Transverse colon (tissue), 4 donors: ENCODE measurements at regions not wholly inside any gene's neighbourhood (a gene's known extent, or its start where the extent isn't known, plus 50 kb on each side); places are given as distances from the start of the nearest gene placed in this dataset.

Experiments used
- DNase-seq: peaks from one replicate; pipeline ENCODE4 v3.0.0-alpha.2; 2019
- H3K27ac ChIP-seq, 4 donors: fragments of 200-600 bp; sonication (generic); 2 replicates each; pipeline ENCODE4 v1.5.1; 2016 to 2018; ENCODE audit warnings: inconsistent platforms in 4 of 4
- H3K27me3 ChIP-seq: fragments of 200-600 bp; sonication (generic); 2 replicates; pipeline ENCODE4 v1.5.1; 2017; ENCODE audit warnings: inconsistent platforms
- H3K36me3 ChIP-seq, 4 donors: fragments of 200-600 bp; sonication (generic); 2 replicates each; pipeline ENCODE4 v1.5.1; 2017 to 2019; ENCODE audit warnings: inconsistent platforms in 4 of 4
- H3K4me1 ChIP-seq, 4 donors: fragments of 200-600 bp; sonication (generic); 2 replicates each; pipeline ENCODE4 v1.5.1; 2017 to 2020; ENCODE audit warnings: inconsistent platforms in 4 of 4
- H3K4me3 ChIP-seq, 4 donors: fragments of 200-600 bp; sonication (generic); 1 replicate in 1 of 4; 2 replicates in 3 of 4; pipeline versions ENCODE4 v1.5.1 to v1.6.1; 2017 to 2019; ENCODE audit warnings: inconsistent platforms in 4 of 4
- H3K9me3 ChIP-seq, 2 donors: fragments of 200-600 bp; sonication (generic); 2 replicates each; pipeline ENCODE4 v1.5.1; 2017 to 2019; ENCODE audit warnings: inconsistent platforms in 2 of 2
- EP300 ChIP-seq: sonication (generic); formaldehyde crosslinking; IDR thresholded peaks from one replicate; pipeline ENCODE4 v1.6.1; 2017; ENCODE audit warnings: antibody characterized with exemption, low read depth
- POLR2A ChIP-seq: fragments of 450-650 bp; IDR thresholded peaks from one replicate; pipeline ENCODE4 v1.6.1; 2016; ENCODE audit warnings: antibody characterized with exemption, mild to moderate bottlenecking, moderate library complexity
- POLR2AphosphoS5 ChIP-seq, 3 donors: sonication (generic); formaldehyde crosslinking; IDR thresholded peaks; one replicate each; pipeline ENCODE4 v1.6.1; 2016; ENCODE audit warnings: antibody characterized with exemption in 3 of 3
- WGBS, 2 donors: methylation state at CpG; one replicate each; pipeline ENCODE4 v1.1.5; 2018; ENCODE audit warnings: low coverage in 1 of 2; 5-methylcytosine and 5-hydroxymethylcytosine counted together
- in situ Hi-C, 4 donors: fragments of 200-750 bp; cut with MboI; loops; one replicate each; pipeline versions ENCODE4 v1.15.0 to v1.15.1; 2017; ENCODE audit warnings: low sequenced_read_pairs in 3 of 4, low pct_ligation_motif_present in 1 of 4, low pct_unique_long_range_greater_than_20kb in 1 of 4
- intact Hi-C: fragments of 100-400 bp; cut with DNase I; formaldehyde crosslinking; loops from one replicate; pipeline ENCODE4 v1.15.1; 2023; ENCODE audit warnings: low total_unique reads
- TF ChIP-seq, protein P1 (sequence below), 5 experiments: fragments of 200-600 bp in 3 of 5; fragments of 450-650 bp in 2 of 5; sonication (generic) in 3 of 5; IDR thresholded peaks; 1 replicate in 2 of 5; 2 replicates in 3 of 5; pipeline ENCODE4 v1.5.1; 2016 to 2017; ENCODE audit warnings: antibody characterized with exemption in 5 of 5, inconsistent platforms in 3 of 5, mild to moderate bottlenecking in 2 of 5, moderate library complexity in 1 of 5

DNA sequence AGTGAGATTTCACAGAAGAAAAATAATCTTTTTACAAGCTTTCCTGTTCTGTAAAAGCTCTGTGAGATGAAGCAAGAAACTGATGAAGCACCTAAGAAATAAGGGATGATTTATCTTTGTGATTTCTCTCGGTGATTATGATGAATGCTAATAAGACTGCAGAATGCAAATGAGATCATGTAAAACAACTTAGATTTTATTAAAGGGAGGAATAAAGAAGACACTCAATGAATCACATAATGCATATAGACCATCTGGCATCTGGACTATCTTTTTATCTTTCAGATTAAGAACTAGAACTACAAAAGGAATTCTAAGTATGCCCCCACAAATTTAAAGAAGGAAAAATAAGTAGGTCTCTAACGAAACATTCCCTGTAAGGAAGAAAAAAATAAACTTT, 361.5 kb upstream of the OPRM1 start:
- DNase-seq: no peak

DNA sequence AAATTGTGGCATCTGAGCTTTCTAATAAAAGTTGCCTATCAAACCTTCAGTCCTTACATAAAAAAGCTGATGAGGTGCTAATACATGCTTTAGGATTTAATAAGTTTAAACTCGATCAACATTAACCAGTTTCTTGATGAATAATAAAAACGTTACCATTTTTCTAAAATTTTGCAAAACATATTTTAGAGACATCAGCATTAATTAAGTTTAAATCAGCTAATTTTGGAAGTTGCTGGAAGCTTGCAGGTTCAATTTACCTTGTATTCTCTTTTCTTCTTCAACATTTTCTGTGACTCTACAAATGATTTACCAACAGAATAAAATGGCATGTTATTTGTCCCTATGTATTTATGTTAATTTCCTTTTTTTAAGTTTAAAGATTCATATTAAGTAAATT, 365.3 kb upstream of the OPRM1 start:
- DNase-seq: no peak
- TF ChIP-seq POLR2A (no peak), POLR2AphosphoS5 (IDR thresholded peaks at IDR 0.05) (no peak), EP300 (no peak)
- TF ChIP-seq, protein P1, sequence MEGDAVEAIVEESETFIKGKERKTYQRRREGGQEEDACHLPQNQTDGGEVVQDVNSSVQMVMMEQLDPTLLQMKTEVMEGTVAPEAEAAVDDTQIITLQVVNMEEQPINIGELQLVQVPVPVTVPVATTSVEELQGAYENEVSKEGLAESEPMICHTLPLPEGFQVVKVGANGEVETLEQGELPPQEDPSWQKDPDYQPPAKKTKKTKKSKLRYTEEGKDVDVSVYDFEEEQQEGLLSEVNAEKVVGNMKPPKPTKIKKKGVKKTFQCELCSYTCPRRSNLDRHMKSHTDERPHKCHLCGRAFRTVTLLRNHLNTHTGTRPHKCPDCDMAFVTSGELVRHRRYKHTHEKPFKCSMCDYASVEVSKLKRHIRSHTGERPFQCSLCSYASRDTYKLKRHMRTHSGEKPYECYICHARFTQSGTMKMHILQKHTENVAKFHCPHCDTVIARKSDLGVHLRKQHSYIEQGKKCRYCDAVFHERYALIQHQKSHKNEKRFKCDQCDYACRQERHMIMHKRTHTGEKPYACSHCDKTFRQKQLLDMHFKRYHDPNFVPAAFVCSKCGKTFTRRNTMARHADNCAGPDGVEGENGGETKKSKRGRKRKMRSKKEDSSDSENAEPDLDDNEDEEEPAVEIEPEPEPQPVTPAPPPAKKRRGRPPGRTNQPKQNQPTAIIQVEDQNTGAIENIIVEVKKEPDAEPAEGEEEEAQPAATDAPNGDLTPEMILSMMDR (IDR thresholded peaks at IDR 0.05): no peak
- Histone ChIP-seq H3K36me3 (no peaks in the 10 kb centered on the region), H3K4me1 (no peaks in the 10 kb centered on the region), H3K9me3 (no peaks in the 10 kb centered on the region), H3K27me3 (no peaks in the 10 kb centered on the region), H3K4me3 (no peak overlapping the region), H3K27ac (no peak overlapping the region)
- WGBS, 2 donors: 76 to 78% methylated on average over 2 of the region's 2 CpGs
- in situ Hi-C loops (no loop called here), intact Hi-C loops (no loop called here)

More for the DNA sequence above, 361.5 kb upstream of the OPRM1 start:
- intact Hi-C loops (no loop called here), in situ Hi-C loops (no loop called here)
- Histone ChIP-seq H3K9me3 (no peaks in the 10 kb centered on the region), H3K4me3 (no peak overlapping the region), H3K4me1 (no peaks in the 10 kb centered on the region), H3K27ac (no peak overlapping the region), H3K36me3 (no peaks in the 10 kb centered on the region), H3K27me3 (no peaks in the 10 kb centered on the region)
- 63 to 67% methylated on average over 2 of the region's 2 CpGs for WGBS, 2 donors
- TF ChIP-seq EP300 (no peak), POLR2AphosphoS5 (IDR thresholded peaks at IDR 0.05) (no peak), POLR2A (no peak)
- TF ChIP-seq, protein P1 (IDR thresholded peaks at IDR 0.05): no peak

DNA sequence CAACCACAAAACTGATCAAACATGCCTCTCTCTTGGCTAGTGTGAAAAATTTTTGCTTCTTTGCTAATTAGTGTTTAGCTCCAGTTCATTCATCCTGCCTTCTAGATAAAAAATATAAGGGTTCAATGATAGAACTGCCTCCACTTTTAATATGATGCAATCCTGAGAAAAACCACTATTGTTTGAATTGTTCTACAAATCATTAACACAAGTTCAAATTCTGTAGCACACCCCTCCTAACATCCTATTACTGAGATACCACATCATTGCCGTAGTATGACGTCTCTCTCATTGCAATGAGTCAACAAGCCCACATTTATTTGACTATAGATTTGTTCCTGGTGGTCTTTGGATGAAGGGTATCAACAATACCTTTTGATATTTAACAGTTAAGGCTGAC, 365.8 kb upstream of the OPRM1 start:
- Histone ChIP-seq H3K36me3 (no peaks in the 10 kb centered on the region), H3K27ac (no peak overlapping the region), H3K4me3 (no peak overlapping the region), H3K27me3 (no peaks in the 10 kb centered on the region), H3K4me1 (no peaks in the 10 kb centered on the region), H3K9me3 (no peaks in the 10 kb centered on the region)
- DNase-seq: no peak
- TF ChIP-seq POLR2AphosphoS5 (IDR thresholded peaks at IDR 0.05) (no peak), POLR2A (no peak), EP300 (no peak)
- TF ChIP-seq, protein P1 (IDR thresholded peaks at IDR 0.05): no peak
- intact Hi-C loops (no loop called here), in situ Hi-C loops (no loop called here)
- 37 to 48% methylated on average over 2 of the region's 2 CpGs for WGBS, 2 donors

DNA sequence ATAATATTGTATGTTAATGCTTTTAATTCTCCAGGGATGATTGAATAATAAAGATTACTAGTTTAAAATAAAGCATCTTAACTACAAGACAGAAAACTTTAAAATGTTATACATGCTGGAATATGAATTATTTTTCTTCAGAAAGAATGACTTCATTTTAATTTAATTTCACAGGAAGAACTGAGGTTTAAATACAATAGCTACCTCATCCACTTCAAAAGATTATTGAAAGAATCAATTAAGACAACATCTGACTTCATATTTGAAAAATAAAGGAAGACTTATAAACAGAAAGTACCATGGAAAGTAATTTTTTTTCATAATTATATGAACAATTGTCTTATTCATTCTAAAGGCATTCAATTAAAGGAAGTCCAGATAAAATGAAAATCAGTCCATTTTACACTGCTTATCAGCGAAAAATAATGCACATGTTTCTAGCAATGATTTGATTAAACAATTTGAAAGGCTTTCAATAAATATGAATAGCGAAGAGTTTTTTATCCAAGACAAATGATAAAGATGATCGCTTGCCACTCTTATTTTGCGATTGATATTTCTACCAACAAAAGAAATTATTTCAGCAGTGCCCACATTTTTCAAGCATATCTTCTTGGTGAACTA, 368.5 kb upstream of the OPRM1 start:
- DNase-seq: no peak
- in situ Hi-C loops: no loop called here
- WGBS, 2 donors: 72 to 82% methylated on average over 4 of the region's 4 CpGs
- no peaks in the 10 kb centered on the region for H3K4me1 ChIP-seq
- intact Hi-C loops: no loop called here
- no peaks in the 10 kb centered on the region for H3K27me3 ChIP-seq
- no peaks in the 10 kb centered on the region for H3K36me3 ChIP-seq
- H3K27ac ChIP-seq: no peak overlapping the region
- TF ChIP-seq, protein P1 (IDR thresholded peaks at IDR 0.05): no peak
- TF ChIP-seq POLR2A (no peak), POLR2AphosphoS5 (IDR thresholded peaks at IDR 0.05) (no peak), EP300 (no peak)
- H3K9me3 ChIP-seq: no peaks in the 10 kb centered on the region
- H3K4me3 ChIP-seq: no peak overlapping the region
